Thoracic aorta (tissue), 2 donors: ENCODE measurements at regions not wholly inside any gene's neighbourhood (a gene's known extent, or its start where the extent isn't known, plus 50 kb on each side); places are given as distances from the start of the nearest gene placed in this dataset.

Source experiments
- ATAC-seq: fragments of 150-250 bp; one replicate; pipeline ENCODE4 v1.8.0; 2017; ENCODE audit warnings: low read depth; ENCODE audit not compliant: insufficient number of reproducible peaks, low FRiP score
- DNase-seq: peaks from one replicate; pipeline ENCODE4 v3.0.0-alpha.2; 2020; ENCODE audit warnings: low spot score
- H3K27ac ChIP-seq, 2 donors: fragments of 200-600 bp; sonication (generic); 1 replicate in 1 of 2; 2 replicates in 1 of 2; pipeline ENCODE4 v1.5.1; 2016; ENCODE audit warnings: mild to moderate bottlenecking in 2 of 2, moderate library complexity in 2 of 2
- H3K27me3 ChIP-seq: fragments of 200-600 bp; sonication (generic); replicated peaks from 2 replicates; pipeline ENCODE4 v1.6.0; 2016; ENCODE audit warnings: mild to moderate bottlenecking; ENCODE audit not compliant: insufficient read depth
- H3K36me3 ChIP-seq: fragments of 200-600 bp; sonication (generic); one replicate; pipeline ENCODE4 v1.5.1; 2016
- H3K4me1 ChIP-seq, 2 donors: fragments of 200-600 bp; sonication (generic); 1 replicate in 1 of 2; 2 replicates in 1 of 2; pipeline versions ENCODE4 v1.5.1 to v1.6.0; 2016; ENCODE audit warnings: low read depth in 2 of 2, mild to moderate bottlenecking in 1 of 2; ENCODE audit not compliant: control insufficient read depth in 1 of 2
- H3K4me3 ChIP-seq: fragments of 200-600 bp; sonication (generic); 2 replicates; pipeline ENCODE4 v1.5.1; 2016; ENCODE audit warnings: mild to moderate bottlenecking
- H3K9me3 ChIP-seq: fragments of 200-600 bp; sonication (generic); 2 replicates; pipeline ENCODE4 v1.5.1; 2016
- TF ChIP-seq, protein P1 (sequence below): fragments of 200-600 bp; sonication (generic); IDR thresholded peaks from one replicate; pipeline ENCODE4 v1.5.1; 2019; ENCODE audit warnings: antibody characterized with exemption

DNA sequence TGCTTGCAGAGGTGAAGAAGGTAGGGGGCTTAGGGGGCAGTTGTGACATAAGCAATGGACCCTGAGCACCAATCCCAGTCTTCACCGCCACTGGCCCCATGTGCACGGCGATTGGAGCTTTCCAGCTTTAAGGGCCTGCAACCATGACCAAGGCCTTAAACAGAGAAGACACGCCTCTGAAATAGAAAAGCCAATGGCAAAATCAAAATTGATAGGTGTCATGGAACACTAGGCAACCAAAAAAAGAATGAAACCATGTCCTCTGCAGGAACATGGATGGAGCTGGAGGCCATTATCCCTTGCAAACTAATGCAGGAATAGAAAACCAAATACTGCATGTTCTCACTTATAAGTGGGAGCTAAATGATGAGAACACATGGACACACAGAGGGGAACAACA, 146.3 kb downstream of the SCARB1 start:
- Histone ChIP-seq H3K27me3 (no peaks in the 10 kb centered on the region), H3K36me3 (no peaks in the 10 kb centered on the region), H3K9me3 (no peaks in the 10 kb centered on the region), H3K4me3 (no peak overlapping the region), H3K27ac (no peak overlapping the region), H3K4me1 (peaks cover 10 to 29% of the 10 kb centered on the region in 2 donors)
- ATAC-seq, result no peak
- TF ChIP-seq, protein P1, sequence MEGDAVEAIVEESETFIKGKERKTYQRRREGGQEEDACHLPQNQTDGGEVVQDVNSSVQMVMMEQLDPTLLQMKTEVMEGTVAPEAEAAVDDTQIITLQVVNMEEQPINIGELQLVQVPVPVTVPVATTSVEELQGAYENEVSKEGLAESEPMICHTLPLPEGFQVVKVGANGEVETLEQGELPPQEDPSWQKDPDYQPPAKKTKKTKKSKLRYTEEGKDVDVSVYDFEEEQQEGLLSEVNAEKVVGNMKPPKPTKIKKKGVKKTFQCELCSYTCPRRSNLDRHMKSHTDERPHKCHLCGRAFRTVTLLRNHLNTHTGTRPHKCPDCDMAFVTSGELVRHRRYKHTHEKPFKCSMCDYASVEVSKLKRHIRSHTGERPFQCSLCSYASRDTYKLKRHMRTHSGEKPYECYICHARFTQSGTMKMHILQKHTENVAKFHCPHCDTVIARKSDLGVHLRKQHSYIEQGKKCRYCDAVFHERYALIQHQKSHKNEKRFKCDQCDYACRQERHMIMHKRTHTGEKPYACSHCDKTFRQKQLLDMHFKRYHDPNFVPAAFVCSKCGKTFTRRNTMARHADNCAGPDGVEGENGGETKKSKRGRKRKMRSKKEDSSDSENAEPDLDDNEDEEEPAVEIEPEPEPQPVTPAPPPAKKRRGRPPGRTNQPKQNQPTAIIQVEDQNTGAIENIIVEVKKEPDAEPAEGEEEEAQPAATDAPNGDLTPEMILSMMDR, result no peak
- no peak for DNase-seq

DNA sequence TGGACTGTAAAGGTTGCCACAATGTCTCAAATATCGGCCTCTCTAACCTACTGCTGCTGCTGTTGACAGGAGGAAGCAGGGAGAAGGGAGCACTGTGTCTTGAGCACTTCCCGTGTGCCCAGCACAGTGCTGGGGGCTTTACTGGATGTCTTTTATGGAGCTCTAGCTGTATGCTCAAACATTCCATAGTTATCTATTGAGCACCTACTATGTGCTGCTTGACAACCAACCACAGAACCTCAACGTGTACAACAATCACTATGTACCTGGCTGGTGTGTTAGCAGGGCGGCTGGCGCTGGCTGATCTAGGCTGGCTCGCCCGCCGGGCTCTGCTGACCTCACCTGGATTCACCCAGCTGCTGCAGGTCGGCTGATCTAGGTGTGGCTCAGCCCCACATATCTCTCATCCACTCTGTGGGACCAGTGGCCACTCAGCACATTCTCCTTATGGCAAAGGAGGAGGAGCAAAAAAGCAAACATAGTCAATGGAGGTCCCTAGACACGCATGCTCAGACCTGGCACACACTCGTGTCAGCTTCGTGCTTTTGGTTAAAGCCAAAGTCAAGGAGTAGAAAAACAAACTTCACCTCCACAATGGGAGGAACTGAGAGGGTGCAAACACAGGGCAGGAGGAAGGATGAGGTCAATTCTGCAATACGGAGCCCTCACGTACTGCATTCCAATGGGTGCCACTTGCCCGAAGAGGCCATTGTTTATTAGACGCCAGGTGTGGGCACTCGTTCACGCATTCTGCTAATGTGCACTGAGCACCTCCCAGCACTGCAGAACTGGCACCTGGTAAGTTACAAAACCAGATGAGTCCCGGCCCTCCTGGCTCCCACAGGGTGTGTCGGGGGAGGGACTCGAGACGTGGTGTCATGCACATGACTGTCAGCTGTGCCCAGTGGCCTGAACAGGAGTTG, 147.2 kb downstream of the SCARB1 start:
- no peak for ATAC-seq
- Histone ChIP-seq H3K9me3 (no peaks in the 10 kb centered on the region), H3K4me3 (no peak overlapping the region), H3K27ac (no peak overlapping the region), H3K4me1 (peaks cover 10 to 24% of the 10 kb centered on the region in 2 donors), H3K27me3 (no peaks in the 10 kb centered on the region), H3K36me3 (no peaks in the 10 kb centered on the region)
- no peak for DNase-seq
- TF ChIP-seq, protein P1, result no peak

GRCh38 chr12:124715121-124715990, 147.9 kb upstream of the NCOR2 start:
- no peaks in the 10 kb centered on the region for H3K9me3 ChIP-seq
- TF ChIP-seq, protein P1, result no peak
- H3K27me3 ChIP-seq, result no peaks in the 10 kb centered on the region
- no peaks in the 10 kb centered on the region for H3K36me3 ChIP-seq
- peaks cover 5 to 13% of the 10 kb centered on the region in 2 donors for H3K4me1 ChIP-seq
- no peak overlapping the region for H3K27ac ChIP-seq
- ATAC-seq, result no peak
- H3K4me3 ChIP-seq, result no peak overlapping the region
- no peak for DNase-seq

GRCh38 chr12:124713436-124714082, 146.1 kb upstream of the NCOR2 start:
- peak overlapping the region; percentile 66 for H3K4me3 ChIP-seq

More at GRCh38 chr12:124713436-124714082, 146.1 kb upstream of the NCOR2 start:
- Histone ChIP-seq H3K9me3 (no peaks in the 10 kb centered on the region), H3K36me3 (no peaks in the 10 kb centered on the region), H3K4me1 (peaks cover 5% of the 10 kb centered on the region in 2 donors), H3K27ac (peak overlapping the region; percentile 42 to 78), H3K27me3 (no peaks in the 10 kb centered on the region)
- peak; percentile 53 for ATAC-seq
- TF ChIP-seq, protein P1, result no peak
- no peak for DNase-seq
